ENCODE measurements at regions not wholly inside any gene's neighbourhood (a gene's known extent, or its start where the extent isn't known, plus 50 kb on each side); places are given as distances from the start of the nearest gene placed in this dataset.

GRCh38 chr4:187224560-187224959 lies 500.9 kb upstream of the FAT1 start:
- Histone ChIP-seq H3K9me3 (no peaks in the 10 kb centered on the region), H3K4me1 (no peaks in the 10 kb centered on the region), H3K4me3 (no peak overlapping the region), H3K36me3 (ENCODE audit: insufficient read depth in 1 of 2, low read depth in 1 of 2) (no peaks in the 10 kb centered on the region), H3K27ac (no peak overlapping the region), H3K27me3 (ENCODE audit: insufficient read depth in 3 of 3, low read length in 2 of 3) (no peaks in the 10 kb centered on the region)
- ATAC-seq, result no peak
- TF ChIP-seq CTCF (IDR thresholded peaks at IDR 0.05), result no peak
- no peak for DNase-seq
- intact Hi-C loops (cut with DNase I), result no loop called here
- WGBS, 3 donors, result 52 to 68% (median 55%) methylated on average over 5 of the region's 5 CpGs

DNA sequence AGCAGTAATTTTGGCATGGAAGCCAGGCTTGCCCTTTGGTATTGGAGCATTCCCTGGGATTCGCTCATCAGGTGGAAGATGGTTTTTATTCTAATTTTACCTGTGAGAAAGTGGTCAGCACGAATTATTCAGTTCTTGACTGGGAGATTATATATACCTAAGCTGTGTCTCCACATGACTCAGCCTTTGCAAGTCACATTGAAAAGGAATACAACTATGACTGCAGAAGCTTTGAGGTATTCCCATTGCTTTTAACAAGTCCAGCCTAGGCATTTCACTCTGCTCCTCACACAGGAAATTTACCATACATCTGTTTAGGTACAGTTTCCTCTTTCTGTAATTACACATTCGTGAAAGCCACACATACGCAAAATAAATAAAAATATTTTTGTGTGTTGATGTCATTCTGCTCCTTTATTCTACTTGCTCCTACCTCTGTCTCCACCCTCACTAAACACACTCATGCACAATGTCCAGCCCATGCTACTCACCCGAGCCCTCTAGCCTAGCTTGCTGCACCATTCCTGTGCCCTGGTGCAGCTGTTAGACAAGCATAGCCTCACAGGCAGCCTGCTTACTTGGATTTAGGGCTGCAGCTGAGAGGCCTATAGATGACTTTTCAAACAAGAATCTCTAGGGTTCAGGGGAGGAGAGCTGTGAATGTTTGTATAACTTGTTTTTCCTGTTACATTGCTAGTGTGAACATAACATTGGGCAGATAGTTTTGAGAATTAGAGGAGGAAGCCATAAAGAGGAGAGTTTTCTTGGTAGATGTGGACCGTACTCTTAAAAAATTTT lies 504.4 kb upstream of the FAT1 start:
- H3K4me3 ChIP-seq, result no peak overlapping the region
- 71 to 76% (median 75%) methylated on average over 6 of the region's 6 CpGs for WGBS, 3 donors
- no peak overlapping the region for H3K27ac ChIP-seq
- no peaks in the 10 kb centered on the region for H3K4me1 ChIP-seq
- no peaks in the 10 kb centered on the region for H3K9me3 ChIP-seq
- ATAC-seq (no peak), DNase-seq (no peak)
- intact Hi-C loops (cut with DNase I), result no loop called here
- H3K36me3 ChIP-seq (ENCODE audit: insufficient read depth in 1 of 2, low read depth in 1 of 2), result no peaks in the 10 kb centered on the region
- H3K27me3 ChIP-seq (ENCODE audit: insufficient read depth in 3 of 3, low read length in 2 of 3), result no peaks in the 10 kb centered on the region
- TF ChIP-seq CTCF (IDR thresholded peaks at IDR 0.05), result no peak

DNA sequence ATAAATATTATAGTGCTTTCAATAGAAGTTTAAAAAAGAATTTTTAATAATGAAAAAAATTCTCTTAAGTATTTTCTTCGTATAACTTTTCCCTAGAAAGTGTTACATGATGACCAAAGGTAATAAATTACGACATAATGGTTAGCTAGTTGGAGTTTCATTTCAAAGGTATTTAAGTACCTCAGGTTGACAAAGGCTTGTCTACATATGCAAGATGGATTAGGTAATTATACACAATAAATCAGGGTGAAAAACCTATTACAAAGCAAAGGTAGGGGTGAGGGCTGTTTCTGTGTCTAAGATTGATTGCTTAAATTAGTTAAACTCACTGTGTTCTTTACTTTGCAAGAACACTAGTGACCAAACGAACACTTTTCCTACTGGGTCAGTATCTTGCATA lies 508.5 kb upstream of the FAT1 start:
- 63 to 67% (median 63%) methylated on average over 3 of the region's 3 CpGs for WGBS, 3 donors

GRCh38 chr4:187232796-187233195 lies 509.1 kb upstream of the FAT1 start:
- no peaks in the 10 kb centered on the region for H3K4me1 ChIP-seq

More for the DNA sequence above, 508.5 kb upstream of the FAT1 start:
- H3K4me1 ChIP-seq, result no peaks in the 10 kb centered on the region
- H3K4me3 ChIP-seq, result no peak overlapping the region
- H3K36me3 ChIP-seq (ENCODE audit: insufficient read depth in 1 of 2, low read depth in 1 of 2), result no peaks in the 10 kb centered on the region
- H3K9me3 ChIP-seq, result no peaks in the 10 kb centered on the region
- H3K27ac ChIP-seq, result no peak overlapping the region
- intact Hi-C loops (cut with DNase I), result no loop called here
- no peak for TF ChIP-seq CTCF (IDR thresholded peaks at IDR 0.05)
- H3K27me3 ChIP-seq (ENCODE audit: insufficient read depth in 3 of 3, low read length in 2 of 3), result no peaks in the 10 kb centered on the region
- no peak for ATAC-seq
- DNase-seq, result no peak

More at GRCh38 chr4:187232796-187233195, 509.1 kb upstream of the FAT1 start:
- no peak for DNase-seq
- intact Hi-C loops (cut with DNase I), result no loop called here
- Histone ChIP-seq H3K4me3 (no peak overlapping the region), H3K36me3 (ENCODE audit: insufficient read depth in 1 of 2, low read depth in 1 of 2) (no peaks in the 10 kb centered on the region), H3K9me3 (no peaks in the 10 kb centered on the region), H3K27me3 (ENCODE audit: insufficient read depth in 3 of 3, low read length in 2 of 3) (no peaks in the 10 kb centered on the region), H3K27ac (no peak overlapping the region)
- ATAC-seq, result no peak
- TF ChIP-seq CTCF (IDR thresholded peaks at IDR 0.05), result no peak
- WGBS, 3 donors, result 60 to 90% (median 89%) methylated on average over 2 of the region's 2 CpGs

All from psoas muscle (tissue), 7 donors.